ENCODE measurements at regions not wholly inside any gene's neighbourhood (a gene's known extent, or its start where the extent isn't known, plus 50 kb on each side); places are given as distances from the start of the nearest gene placed in this dataset.
"Not testable (repeated sequence)": the region's sequence is repeated elsewhere in the genome, so short reads cannot be mapped to it uniquely, and the experiment has no call there.

DNA sequence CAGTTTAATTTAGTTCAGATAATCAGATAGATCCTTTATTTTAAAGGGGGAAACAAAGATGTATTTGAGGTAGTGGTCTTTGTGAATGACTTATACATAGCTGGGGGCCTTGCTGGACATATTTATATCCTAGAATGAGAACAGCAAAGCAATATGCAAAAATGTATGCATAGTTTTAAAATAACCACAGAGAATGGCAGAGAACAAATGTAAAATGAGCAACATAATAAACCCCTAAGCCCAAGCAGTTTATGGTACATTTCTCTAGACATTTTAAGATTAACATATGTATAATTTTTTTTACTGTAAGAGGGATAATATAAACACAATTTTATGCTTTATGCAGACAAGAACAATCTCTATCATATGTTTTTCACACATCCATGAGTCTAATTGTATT, 434.2 kb upstream of the SMIM31 start:
- DNase-seq (ENCODE audit: low read depth) = no peak

DNA sequence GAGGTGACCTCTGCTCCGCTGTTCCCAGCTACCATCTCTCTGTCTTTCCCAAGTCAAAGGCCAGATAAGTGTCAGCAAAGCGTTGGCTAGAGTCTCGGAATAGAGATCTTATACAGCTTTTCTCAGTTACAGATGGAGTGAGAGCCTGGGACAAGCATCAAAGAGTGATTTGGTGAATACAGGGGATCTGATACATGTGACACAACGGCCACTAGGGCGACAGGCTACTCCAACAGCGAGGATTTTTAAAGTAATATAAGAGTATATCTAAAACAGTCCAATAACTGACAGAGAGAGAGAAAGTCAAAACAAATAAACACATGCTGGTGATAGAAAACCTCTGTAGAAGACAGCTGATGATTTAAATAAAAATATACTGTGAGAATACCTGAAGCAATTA, 433.1 kb upstream of the SMIM31 start:
- no peak for DNase-seq (ENCODE audit: low read depth)

DNA sequence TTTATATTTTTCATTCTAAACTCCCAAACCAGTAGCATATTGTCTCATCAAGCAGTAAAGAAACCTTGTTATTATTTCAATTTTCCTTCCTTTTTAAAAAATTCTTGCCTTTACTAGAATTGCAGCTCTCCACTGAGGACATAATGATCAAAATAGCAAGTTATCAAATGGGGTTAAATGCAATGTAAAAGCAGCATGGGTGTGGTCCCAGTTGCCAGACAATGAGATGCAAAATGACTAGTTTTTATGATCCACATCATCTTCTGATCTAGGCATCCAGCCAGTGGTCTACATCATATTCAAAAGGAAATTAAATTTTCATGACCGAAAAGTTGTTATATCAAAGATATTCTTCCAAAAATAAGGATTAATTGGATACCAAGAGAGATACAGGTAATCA, 427.9 kb upstream of the SMIM31 start:
- DNase-seq (ENCODE audit: low read depth) = no peak

DNA sequence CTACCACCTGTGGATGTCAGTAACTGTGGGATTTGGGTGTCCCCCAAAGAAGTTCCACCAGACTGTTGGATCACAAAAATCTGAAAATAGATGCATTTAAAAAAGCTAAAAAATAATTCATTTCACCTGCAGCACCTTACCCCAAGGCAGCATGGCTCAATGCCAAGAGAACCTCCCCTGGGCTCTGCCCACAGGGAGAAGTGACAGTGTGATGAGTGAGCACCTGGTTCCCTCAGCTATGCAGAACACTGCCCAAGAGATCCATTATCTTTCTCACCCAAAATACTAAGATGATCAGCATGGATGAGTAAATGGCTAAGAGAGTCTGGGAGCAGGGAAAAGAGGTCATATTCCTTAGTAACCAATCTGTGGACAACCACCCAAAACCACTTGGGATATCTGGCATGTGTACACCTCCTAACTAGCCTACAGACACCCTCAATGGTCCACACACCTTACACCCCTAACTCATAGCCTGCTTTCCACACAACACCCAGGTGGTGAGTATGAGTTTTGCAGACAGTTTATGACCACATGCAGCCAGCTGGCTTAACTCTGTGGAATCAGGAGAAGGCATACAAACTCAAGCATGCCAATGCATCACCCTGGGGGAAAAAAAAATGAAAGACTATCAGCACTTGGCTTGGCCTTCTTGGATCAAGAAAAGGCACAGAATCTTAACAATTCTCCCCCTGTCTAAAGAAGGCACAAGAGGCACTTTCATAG, 416.5 kb upstream of the SMIM31 start:
- DNase-seq (ENCODE audit: low read depth) = no peak

DNA sequence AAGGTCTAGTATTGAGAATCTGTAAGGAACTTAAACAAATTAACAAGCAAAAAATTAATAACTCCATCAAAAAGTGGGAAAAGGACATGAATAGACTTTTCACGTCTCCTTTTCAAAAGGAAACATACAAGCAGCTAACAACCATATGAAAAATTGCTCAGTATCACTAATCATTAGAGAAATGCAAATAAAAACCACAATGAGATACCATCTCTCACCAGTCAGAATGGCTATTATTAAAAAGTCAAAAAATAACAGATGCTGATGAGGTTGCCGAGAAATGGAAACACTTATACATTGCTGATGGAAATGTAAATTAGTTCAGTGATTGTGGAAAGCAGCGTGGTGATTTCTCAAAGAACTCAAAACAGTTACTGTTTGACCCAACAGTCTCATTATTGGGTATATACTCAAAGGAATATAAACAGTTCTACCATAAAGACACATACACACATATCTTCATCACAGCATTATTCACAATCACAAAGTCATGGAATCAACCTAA, 410.4 kb upstream of the SMIM31 start:
- DNase-seq (ENCODE audit: low read depth) = no peak

DNA sequence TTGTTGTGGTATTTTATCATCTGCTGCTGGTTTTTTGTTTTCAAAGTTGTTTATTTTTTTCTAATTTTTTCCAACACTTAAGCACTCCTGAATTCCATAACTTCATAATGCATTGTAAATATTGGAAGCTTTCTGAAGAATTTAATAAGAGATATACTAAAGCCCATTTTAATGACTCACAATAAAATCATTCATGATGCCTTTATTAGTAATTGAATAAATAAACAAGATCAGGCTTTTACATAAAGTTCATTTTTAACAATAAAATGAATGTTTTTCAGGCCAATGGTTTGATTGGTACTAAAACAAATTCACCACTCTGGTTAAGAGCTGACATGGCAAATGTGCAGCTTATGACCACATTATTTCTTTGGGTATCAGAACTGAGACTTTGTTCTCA, 408.2 kb upstream of the SMIM31 start:
- DNase-seq (ENCODE audit: low read depth) = no peak

DNA sequence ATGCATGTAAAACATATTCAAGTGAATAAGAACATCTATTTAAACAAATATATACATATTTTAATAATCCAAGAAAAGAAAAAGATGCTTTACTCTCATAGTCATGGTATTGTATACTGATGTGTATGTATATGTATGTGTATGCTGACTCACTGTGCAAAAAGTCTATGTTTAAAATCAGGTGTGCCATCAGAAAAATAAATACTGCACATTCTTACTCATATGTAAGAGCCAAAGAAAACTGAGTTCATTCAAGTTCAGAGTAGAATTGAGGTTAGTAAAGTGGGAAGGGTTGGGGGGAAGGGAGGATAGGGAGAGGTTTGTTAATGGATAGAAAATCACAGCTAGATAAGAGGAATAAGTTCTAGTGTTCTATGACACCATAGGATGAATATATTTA, 403.9 kb upstream of the SMIM31 start:
- DNase-seq (ENCODE audit: low read depth) = no peak

DNA sequence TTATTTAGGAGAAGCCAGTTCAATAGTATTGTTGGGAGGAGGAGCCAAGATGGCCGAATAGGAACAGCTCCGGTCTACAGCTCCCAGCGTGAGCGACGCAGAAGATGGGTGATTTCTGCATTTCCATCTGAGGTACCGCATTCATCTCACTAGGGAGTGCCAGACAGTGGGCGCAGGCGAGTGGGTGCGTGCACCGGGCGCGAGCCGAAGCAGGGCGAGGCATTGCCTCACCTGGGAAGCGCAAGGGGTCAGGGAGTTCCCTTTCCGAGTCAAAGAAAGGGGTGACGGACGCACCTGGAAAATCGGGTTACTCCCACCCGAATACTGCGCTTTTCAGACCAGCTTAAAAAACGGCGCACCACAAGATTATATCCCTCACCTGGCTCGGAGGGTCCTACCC, 403.2 kb upstream of the SMIM31 start:
- DNase-seq (ENCODE audit: low read depth) = not testable (repeated sequence)

DNA sequence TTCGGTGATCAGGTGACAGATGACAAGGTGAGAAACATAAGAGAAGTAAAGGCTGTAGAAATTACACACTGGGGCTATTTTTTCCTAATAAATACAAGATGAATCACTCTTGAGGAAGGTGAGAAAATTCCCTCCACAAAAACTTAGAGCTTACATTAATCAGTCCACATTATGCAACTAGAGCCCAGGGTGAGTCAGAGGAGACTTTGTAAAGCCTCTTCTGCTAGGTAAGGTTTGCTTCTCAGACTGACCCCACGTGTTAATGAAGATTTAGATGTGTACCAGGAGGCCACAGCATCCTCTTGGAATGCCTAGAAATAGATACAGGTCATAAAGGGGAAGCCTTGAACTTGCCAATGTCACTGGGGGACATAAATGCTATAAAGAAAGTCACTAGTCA, 396.0 kb upstream of the SMIM31 start:
- DNase-seq (ENCODE audit: low read depth) = no peak

DNA sequence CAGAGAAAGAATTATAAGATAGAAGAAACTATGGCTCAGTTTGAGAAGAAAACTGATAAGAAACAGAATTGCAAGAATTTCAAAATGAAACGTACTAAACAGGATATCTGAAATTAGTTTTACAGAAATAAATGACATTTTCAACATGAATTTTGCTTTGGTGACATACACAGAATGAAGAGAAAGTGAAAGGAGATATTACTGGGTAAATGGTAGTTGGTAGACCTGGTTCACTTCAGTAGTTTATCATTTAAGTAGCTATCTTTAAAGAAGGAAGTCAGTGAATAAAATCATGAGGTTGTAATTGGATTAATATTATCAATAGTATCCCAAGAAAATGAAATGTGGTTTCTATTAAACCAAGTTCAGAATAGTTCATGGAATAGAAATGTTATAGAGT, 395.5 kb upstream of the SMIM31 start:
- no peak for DNase-seq (ENCODE audit: low read depth)

DNA sequence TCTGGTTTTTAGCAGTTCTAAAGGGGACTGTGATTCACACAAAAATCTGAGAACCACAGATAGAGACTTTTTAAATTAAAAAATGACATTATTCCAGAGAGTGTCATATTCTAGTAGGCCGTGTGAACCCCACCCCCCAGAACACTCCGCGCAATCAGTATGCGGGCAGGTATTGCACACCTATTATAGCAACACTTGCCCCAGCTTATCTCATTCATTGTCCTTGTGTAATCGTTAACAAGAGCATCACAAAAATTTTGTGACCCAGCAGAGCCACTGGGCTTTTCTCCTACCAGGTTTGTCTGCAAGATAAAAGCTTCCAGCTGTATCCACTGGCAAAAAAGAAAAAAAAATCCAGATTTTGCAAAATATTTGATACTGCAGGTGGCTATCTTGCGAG, 394.1 kb upstream of the SMIM31 start:
- DNase-seq (ENCODE audit: low read depth) = no peak

DNA sequence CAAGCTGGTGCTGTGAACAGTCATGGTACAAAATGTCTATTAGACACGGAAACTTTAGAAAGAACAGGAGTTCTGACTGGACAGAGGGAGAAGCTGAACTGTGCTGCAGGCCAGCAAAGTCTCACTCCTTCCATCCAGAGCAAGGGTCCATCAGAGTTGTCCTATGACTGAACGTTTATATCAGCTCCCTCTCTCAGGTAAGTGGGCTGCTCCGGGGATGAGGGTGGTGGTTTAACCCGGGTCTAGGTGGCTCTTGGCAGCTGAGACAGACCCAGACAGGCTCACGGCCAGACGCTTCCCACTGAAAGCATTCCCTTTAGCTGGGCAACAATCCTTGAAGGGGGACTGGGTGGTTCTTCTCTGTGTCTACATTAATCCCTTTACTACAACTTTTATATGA, 385.0 kb upstream of the SMIM31 start:
- DNase-seq (ENCODE audit: low read depth) = no peak

DNA sequence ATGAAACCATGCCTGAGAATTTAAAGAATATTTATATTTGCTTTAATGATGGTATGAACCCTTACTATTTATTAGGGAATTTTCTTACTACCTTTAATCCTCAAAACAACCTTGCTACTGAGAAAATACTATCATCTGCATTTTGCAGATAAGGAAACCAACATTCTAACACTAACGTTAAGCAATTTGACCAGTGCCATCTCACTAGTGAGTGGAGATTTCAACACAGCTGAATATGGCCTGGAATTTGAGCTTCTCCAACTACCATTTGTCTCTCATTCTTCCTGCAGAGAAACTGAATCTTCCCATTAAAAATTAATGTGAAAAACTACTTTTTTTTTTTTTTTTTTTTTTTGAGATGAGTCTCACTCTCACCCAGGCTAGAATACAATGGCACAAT, 380.9 kb upstream of the SMIM31 start:
- DNase-seq (ENCODE audit: low read depth) = no peak

DNA sequence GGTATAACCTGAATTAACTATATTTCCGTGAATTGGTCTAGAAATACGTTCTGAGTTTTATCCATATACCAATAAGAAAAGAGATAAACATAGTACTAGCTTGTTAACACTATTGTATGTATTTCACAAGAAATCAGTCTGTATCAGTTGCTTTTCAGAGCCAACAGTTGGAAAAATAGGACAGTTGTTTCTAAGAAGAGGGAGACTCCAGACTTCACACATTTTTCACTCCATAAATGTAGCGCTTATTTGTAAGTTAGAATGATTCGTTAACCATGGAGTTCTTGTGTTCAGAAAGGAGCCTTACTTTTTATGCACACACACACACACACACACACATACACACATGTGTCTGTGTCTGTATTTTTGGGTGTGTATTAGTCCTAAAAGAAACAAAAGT, 376.7 kb upstream of the SMIM31 start:
- DNase-seq (ENCODE audit: low read depth) = no peak

DNA sequence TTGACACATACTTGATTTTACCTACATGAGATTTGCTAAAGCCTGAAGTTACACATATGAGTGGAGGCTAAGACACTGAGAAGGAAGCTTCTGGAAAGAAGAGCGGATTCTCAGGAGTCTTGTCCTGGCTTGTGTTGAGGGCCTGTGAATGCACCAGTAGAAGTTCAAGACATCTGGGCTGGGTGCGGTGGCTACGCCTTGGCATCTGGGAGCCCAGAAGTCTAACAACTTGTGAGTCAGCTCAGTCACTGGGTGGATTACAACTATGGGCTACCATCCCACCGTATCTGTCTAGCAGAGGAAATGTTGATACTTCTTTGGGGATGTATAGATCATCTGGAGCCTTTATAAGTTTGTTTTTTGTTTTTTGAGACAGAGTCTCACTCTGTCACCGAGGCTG, 375.6 kb upstream of the SMIM31 start:
- DNase-seq (ENCODE audit: low read depth) = no peak

DNA sequence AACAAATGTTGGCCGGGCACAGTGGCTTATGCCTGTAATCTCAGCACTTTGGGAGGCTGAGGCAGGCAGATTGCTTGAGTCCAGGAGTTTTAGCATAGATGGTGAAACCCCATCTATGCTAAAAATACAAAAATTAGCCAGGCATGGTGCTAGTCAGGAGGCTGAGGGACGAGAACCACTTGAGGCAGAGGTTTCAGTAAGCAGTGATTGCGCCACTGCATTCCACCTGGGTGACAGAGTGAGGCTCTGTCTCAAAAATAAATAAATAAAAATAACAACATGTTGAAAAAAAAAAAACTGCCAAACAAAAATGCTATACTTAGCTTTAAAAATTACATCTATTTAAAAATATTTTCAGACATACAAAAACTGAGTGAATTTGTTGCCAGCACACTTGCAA, 374.2 kb upstream of the SMIM31 start:
- DNase-seq (ENCODE audit: low read depth) = no peak

DNA sequence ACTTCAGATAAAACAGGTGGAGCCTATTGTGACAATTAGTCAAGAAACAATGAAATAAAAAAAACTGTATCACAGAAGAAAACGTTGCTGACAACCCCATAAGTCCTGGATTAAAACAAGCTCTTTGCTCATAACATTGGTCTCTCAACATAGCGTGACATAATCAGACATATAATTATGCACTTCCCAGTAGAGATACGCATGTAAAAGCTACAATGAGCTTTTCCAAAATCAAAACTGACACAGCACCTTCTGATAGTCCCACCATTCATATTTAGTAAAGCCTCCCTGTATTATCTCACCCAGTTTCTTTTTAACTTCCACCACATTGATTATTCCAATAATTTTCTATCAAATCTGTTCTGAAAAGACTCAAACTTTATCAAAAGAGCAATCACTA, 372.1 kb upstream of the SMIM31 start:
- DNase-seq (ENCODE audit: low read depth) = no peak

DNA sequence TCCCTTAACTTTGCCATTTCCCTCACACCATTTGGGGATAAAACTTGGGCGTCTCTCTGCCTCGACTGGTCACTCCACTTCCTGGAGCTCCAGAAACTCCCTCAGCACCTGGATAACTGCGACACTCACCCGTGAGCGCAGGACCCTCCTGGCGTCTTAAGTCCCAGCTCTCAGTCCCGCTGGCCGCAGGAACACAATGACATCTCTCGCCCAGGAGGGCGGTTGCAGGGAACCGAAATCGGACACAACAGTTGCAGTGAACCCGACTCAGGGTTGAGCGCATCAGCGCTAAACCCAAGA, 370.9 kb upstream of the SMIM31 start:
- DNase-seq (ENCODE audit: low read depth) = no peak

DNA sequence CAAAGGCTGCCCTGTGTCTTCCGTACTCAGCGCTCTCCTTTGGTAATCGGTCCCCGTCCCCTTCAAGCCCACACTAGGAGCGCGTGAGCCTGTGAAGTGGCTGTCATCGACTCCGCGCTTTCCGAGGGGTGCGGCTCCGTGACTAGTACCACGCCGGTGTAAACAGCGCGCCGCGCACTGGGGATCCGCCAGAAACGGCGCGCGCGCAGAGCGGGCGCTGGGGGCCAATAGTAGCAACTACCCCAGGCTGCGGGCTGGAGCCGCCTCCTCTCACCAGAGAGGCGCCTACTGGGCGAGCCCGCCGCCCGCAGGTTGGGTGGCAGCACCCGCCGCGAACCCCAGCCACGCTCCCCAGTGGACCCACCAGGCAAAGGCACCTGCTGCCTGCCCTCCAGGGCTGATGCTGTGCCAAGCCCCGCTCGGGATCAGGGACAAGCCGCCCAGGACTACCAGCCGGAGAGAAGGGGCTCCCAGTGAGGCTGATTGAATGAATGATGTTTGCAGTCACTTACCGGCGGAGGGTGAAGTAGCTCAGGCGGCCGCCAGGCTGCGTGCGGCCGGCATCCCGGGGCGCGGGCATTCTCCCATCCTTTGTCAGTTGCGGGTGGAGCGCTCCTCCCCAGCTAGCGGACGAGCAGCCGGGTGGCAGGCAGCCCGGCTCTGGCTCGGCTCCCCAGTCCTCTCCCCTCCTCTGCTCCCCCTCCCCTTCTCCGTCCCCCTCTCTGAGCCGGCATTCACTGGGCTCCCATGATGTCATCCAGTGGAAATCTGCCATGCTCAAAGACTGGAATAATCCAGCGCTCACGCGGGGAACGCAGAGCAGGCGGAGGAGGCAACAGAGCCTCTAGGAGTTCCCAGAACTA, 370.3 kb upstream of the SMIM31 start:
- DNase-seq (ENCODE audit: low read depth) = no peak

DNA sequence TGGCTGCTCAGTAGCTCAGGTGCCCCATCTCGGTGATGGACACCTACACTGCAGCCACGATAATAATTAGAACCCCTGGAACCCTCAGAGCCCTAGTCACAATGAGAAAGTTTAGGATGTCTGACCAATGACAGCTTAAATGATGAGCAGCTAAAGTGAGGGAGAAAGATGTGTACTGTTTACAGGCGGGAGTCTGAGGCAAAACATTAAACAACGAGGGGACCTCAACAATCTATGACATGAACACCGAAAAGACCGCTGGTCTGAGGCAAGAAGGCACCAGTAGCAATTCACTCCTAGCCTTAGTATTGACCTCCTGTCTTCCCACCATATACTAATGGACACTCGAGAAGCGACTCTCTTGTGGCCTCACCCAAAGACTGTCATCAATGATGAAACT, 369.5 kb upstream of the SMIM31 start:
- no peak for DNase-seq (ENCODE audit: low read depth)

DNA sequence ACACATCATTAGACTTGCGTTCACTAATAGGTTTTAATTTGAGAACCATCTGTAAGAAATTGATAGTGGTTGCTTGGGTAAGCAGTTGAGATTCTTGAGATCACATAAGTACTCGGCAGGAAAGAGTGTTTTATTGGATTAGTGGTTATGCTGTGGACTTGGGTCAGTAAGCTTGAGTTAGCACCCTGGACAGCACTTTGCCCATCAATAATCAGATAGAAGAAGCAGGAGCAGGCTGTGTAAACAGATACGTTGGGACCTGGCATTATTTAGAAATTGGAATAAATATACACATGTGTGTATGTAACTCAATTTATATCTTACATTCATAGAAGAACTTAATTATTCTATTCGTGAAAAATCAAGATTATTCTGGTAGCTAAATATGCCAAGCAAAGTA, 357.5 kb upstream of the SMIM31 start:
- DNase-seq (ENCODE audit: low read depth) = no peak

DNA sequence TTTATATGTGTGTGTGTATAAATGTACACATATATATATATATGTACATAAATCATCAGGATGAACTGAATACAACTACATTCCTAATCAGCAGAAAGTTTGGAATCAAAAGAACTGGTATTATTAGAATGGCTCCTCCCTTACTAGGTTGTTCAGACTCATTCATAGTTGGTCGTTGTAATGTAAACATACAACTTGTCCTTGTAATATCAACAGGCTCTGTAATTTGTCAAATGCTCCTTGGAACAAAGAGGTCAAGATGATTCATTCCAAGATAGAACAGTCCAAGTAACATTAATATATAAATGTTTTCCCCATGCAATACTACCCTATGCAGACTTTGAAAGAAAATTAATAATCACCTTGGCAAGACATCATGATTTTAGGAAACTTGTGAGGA, 351.4 kb upstream of the SMIM31 start:
- no peak for DNase-seq (ENCODE audit: low read depth)

DNA sequence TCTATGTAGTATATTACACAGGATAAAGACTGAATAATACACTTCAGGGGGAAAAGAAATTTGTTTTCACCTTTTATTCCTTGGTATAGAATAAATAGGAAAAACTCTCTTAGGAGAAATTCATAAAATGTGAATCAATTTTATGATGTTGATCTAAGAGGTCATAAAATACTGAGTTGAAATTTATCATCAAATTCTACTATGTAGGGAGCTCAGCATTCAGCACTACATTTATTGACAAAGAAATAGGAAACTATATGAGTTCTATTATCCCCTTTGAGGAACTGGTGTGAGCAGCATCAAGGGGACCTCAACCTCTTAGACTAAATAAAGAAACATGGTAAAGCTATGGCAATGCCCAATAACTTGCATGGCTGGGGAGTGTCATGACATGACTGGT, 348.2 kb upstream of the SMIM31 start:
- no peak for DNase-seq (ENCODE audit: low read depth)

DNA sequence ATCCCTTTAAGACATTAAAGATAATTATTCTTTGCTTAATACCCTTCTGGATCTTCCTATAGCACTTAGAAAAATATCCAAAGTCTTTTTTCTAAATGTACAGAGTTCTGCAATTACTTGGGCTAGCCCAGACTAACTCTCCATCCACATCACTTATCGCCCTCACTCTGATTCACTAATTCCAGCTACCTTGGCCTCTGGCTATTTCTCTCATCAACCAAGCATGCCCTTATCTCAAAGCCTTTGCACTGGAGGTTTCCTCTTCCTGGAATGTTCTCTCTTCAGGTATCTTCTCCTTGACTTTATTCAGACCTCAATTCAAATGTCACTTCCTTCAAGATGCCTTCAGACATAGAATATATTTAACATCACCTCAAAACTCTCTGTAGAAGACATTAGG, 345.1 kb upstream of the SMIM31 start:
- no peak for DNase-seq (ENCODE audit: low read depth)
